ENCODE measurements at regions not wholly inside any gene's neighbourhood (a gene's known extent, or its start where the extent isn't known, plus 50 kb on each side); places are given as distances from the start of the nearest gene placed in this dataset.

GRCh38 chr12:93181409-93181965, 196.2 kb upstream of the NUDT4 start:
- TF ChIP-seq EZH2 (IDR thresholded peaks at IDR 0.05; ENCODE audit: low read length, unreplicated experiment): no peak
- no peak for TF ChIP-seq EZH2phosphoT487 (IDR thresholded peaks at IDR 0.05; ENCODE audit: borderline replicate concordance, low read length)

Data from PC-3 (cell line).